ENCODE measurements at regions not wholly inside any gene's neighbourhood (a gene's known extent, or its start where the extent isn't known, plus 50 kb on each side); places are given as distances from the start of the nearest gene placed in this dataset.

GRCh38 chr13:70490320-70490935 is 382.2 kb upstream of the KLHL1 start:
- no peak for DNase-seq
- H3K9me3 ChIP-seq (ENCODE audit: control insufficient read depth, low read length): peaks cover 17% of the 10 kb centered on the region
- Mint-ChIP-seq H3K4me1 (no peaks in the 10 kb centered on the region), H3K9me3 (peaks cover 25% of the 10 kb centered on the region), H3K36me3 (ENCODE audit: low read depth) (peaks cover 7% of the 10 kb centered on the region), H3K27ac (no peak overlapping the region), H3K4me3 (no peak overlapping the region), H3K27me3 (ENCODE audit: insufficient read depth) (no peaks in the 10 kb centered on the region)
- H3K36me3 ChIP-seq (ENCODE audit: control insufficient read depth, insufficient read depth, low read length): no peaks in the 10 kb centered on the region
- peak overlapping the region; percentile 32 for H3K4me3 ChIP-seq (ENCODE audit: low read length)
- TF ChIP-seq CTCF (conservative IDR thresholded peaks at IDR 0.05): no peak
- no peak overlapping the region for H3K27ac ChIP-seq (ENCODE audit: low read depth, low read length)
- no peaks in the 10 kb centered on the region for H3K4me1 ChIP-seq (ENCODE audit: control insufficient read depth, insufficient read depth, low read length)
- H3K27me3 ChIP-seq (ENCODE audit: control insufficient read depth, insufficient read depth, low read length, poor library complexity, severe bottlenecking): no peaks in the 10 kb centered on the region
- no peak overlapping the region for H3K9ac ChIP-seq (ENCODE audit: extremely low read depth, low read length, poor library complexity, severe bottlenecking)
- WGBS, 2 experiments (ENCODE audit: insufficient coverage in 1 of 2, insufficient read length in 1 of 2): 83 to 89% methylated on average over 2 of the region's 2 CpGs

- no peak for TF ChIP-seq CTCF (conservative IDR thresholded peaks at IDR 0.05)
- Mint-ChIP-seq H3K4me3 (no peak overlapping the region), H3K9me3 (peaks cover 7% of the 10 kb centered on the region), H3K27me3 (ENCODE audit: insufficient read depth) (no peaks in the 10 kb centered on the region), H3K27ac (no peak overlapping the region), H3K36me3 (ENCODE audit: low read depth) (peaks cover 2% of the 10 kb centered on the region), H3K4me1 (peaks cover 2% of the 10 kb centered on the region)
- Histone ChIP-seq H3K27ac (ENCODE audit: low read depth, low read length) (no peak overlapping the region), H3K4me1 (ENCODE audit: control insufficient read depth, insufficient read depth, low read length) (no peaks in the 10 kb centered on the region), H3K27me3 (ENCODE audit: control insufficient read depth, insufficient read depth, low read length, poor library complexity, severe bottlenecking) (no peaks in the 10 kb centered on the region), H3K9ac (ENCODE audit: extremely low read depth, low read length, poor library complexity, severe bottlenecking) (no peak overlapping the region), H3K36me3 (ENCODE audit: control insufficient read depth, insufficient read depth, low read length) (no peaks in the 10 kb centered on the region), H3K9me3 (ENCODE audit: control insufficient read depth, low read length) (peaks cover 1% of the 10 kb centered on the region), H3K4me3 (ENCODE audit: low read length) (no peak overlapping the region)
- 94 to 100% methylated on average over 1 to 7 of the region's 7 CpGs for WGBS, 2 experiments (ENCODE audit: insufficient coverage in 1 of 2, insufficient read length in 1 of 2)
- DNase-seq: no peak
Observed at GRCh38 chr13:70484931-70485330, 376.7 kb upstream of the KLHL1 start.

GRCh38 chr13:70483599-70484276 is 375.5 kb upstream of the KLHL1 start:
- H3K27ac Mint-ChIP-seq: no peak overlapping the region
- Histone ChIP-seq H3K36me3 (ENCODE audit: control insufficient read depth, insufficient read depth, low read length) (no peaks in the 10 kb centered on the region), H3K9ac (ENCODE audit: extremely low read depth, low read length, poor library complexity, severe bottlenecking) (no peak overlapping the region), H3K27ac (ENCODE audit: low read depth, low read length) (no peak overlapping the region), H3K4me1 (ENCODE audit: control insufficient read depth, insufficient read depth, low read length) (no peaks in the 10 kb centered on the region), H3K27me3 (ENCODE audit: control insufficient read depth, insufficient read depth, low read length, poor library complexity, severe bottlenecking) (no peaks in the 10 kb centered on the region), H3K4me3 (ENCODE audit: low read length) (no peak overlapping the region), H3K9me3 (ENCODE audit: control insufficient read depth, low read length) (no peaks in the 10 kb centered on the region)
- H3K4me3 Mint-ChIP-seq: no peak overlapping the region
- H3K4me1 Mint-ChIP-seq: peaks cover 4% of the 10 kb centered on the region
- no peaks in the 10 kb centered on the region for H3K36me3 Mint-ChIP-seq (ENCODE audit: low read depth)
- H3K9me3 Mint-ChIP-seq: no peaks in the 10 kb centered on the region
- 89% methylated on average over 1 of the region's 1 CpG; no CpG with 5 or more reads in 1 of the 2 experiments for WGBS, 2 experiments (ENCODE audit: insufficient coverage in 1 of 2, insufficient read length in 1 of 2)
- no peak for TF ChIP-seq CTCF (conservative IDR thresholded peaks at IDR 0.05)
- no peaks in the 10 kb centered on the region for H3K27me3 Mint-ChIP-seq (ENCODE audit: insufficient read depth)
- DNase-seq: no peak

Measured in endodermal cell (in vitro differentiated cells).